ENCODE measurements at regions not wholly inside any gene's neighbourhood (a gene's known extent, or its start where the extent isn't known, plus 50 kb on each side); places are given as distances from the start of the nearest gene placed in this dataset.

- no peak for TF ChIP-seq E2F4 (CRISPR knock-in tag; IDR thresholded peaks at IDR 0.05; ENCODE audit: borderline replicate concordance, low read depth)
- TF ChIP-seq JAZF1 (CRISPR knock-in tag; IDR thresholded peaks at IDR 0.05), result no peak
- no peak for TF ChIP-seq MYBL2 (CRISPR knock-in tag; IDR thresholded peaks at IDR 0.05)
- no peak for TF ChIP-seq RELA (CRISPR knock-in tag; IDR thresholded peaks at IDR 0.05; ENCODE audit: borderline replicate concordance)
Observed at GRCh38 chr11:110873975-110874374, 161.7 kb upstream of the ARHGAP20 start (continued).

- DNase-seq (ENCODE audit: low spot score) (no peak), ATAC-seq (no peak)
- H3K27ac Mint-ChIP-seq, result no peak overlapping the region
- no peaks in the 10 kb centered on the region for H3K9me3 Mint-ChIP-seq
- H3K4me1 Mint-ChIP-seq, result no peaks in the 10 kb centered on the region
- H3K27me3 Mint-ChIP-seq (ENCODE audit: low read depth), result no peaks in the 10 kb centered on the region
- TF ChIP-seq FOXP1 (CRISPR knock-in tag; IDR thresholded peaks at IDR 0.05; ENCODE audit: borderline replicate concordance) (no peak), HMGA2 (CRISPR knock-in tag; IDR thresholded peaks at IDR 0.05) (no peak), ZNF219 (CRISPR knock-in tag; IDR thresholded peaks at IDR 0.05; ENCODE audit: borderline replicate concordance) (no peak)
- no peaks in the 10 kb centered on the region for H3K36me3 Mint-ChIP-seq
- no peak overlapping the region for H3K4me3 Mint-ChIP-seq
- CTCF ChIA-PET, result no interaction called here
- POLR2A ChIA-PET, result no interaction called here
Observed at GRCh38 chr11:110870816-110871522, 158.7 kb upstream of the ARHGAP20 start.

GRCh38 chr11:110867951-110868350 lies 155.7 kb upstream of the ARHGAP20 start:
- H3K27ac Mint-ChIP-seq, result no peak overlapping the region
- POLR2A ChIA-PET, result no interaction called here
- DNase-seq (ENCODE audit: low spot score) (no peak), ATAC-seq (no peak)
- CTCF ChIA-PET, result no interaction called here
- H3K27me3 Mint-ChIP-seq (ENCODE audit: low read depth), result no peaks in the 10 kb centered on the region
- H3K36me3 Mint-ChIP-seq, result no peaks in the 10 kb centered on the region
- H3K4me3 Mint-ChIP-seq, result no peak overlapping the region
- no peaks in the 10 kb centered on the region for H3K9me3 Mint-ChIP-seq
- peaks cover 10% of the 10 kb centered on the region for H3K4me1 Mint-ChIP-seq
- TF ChIP-seq CBFB (CRISPR knock-in tag; IDR thresholded peaks at IDR 0.05; ENCODE audit: low read depth) (no peak), ATF1 (CRISPR knock-in tag; IDR thresholded peaks at IDR 0.05) (no peak), ZMAT4 (CRISPR knock-in tag; IDR thresholded peaks at IDR 0.05) (no peak), TEAD1 (CRISPR knock-in tag; IDR thresholded peaks at IDR 0.05) (no peak), AFF4 (CRISPR knock-in tag; IDR thresholded peaks at IDR 0.05; ENCODE audit: borderline replicate concordance) (no peak), ATF6 (CRISPR knock-in tag; IDR thresholded peaks at IDR 0.05) (no peak), ZNF671 (CRISPR knock-in tag; IDR thresholded peaks at IDR 0.05) (no peak), PRRX2 (CRISPR knock-in tag; IDR thresholded peaks at IDR 0.05) (no peak), MLX (CRISPR knock-in tag; IDR thresholded peaks at IDR 0.05) (no peak), MAX (CRISPR knock-in tag; IDR thresholded peaks at IDR 0.05) (no peak), ESRRA (CRISPR knock-in tag; IDR thresholded peaks at IDR 0.05; ENCODE audit: borderline replicate concordance) (no peak), ZNF425 (CRISPR knock-in tag; conservative IDR thresholded peaks at IDR 0.05) (no peak), ETV6 (CRISPR knock-in tag; IDR thresholded peaks at IDR 0.05) (no peak), CDX4 (CRISPR knock-in tag; IDR thresholded peaks at IDR 0.05; ENCODE audit: borderline replicate concordance) (no peak), SMAD4 (CRISPR knock-in tag; IDR thresholded peaks at IDR 0.05) (no peak), TP53 (CRISPR knock-in tag; IDR thresholded peaks at IDR 0.05) (no peak)
